H1 (cell line): ENCODE measurements at regions not wholly inside any gene's neighbourhood (a gene's known extent, or its start where the extent isn't known, plus 50 kb on each side); places are given as distances from the start of the nearest gene placed in this dataset.

Experiments
- CTCF ChIA-PET: fragments of 300-600 bp; sonication (Branson Sonifier 250); formaldehyde crosslinking; loops from one replicate; lab custom pipeline; 2021; ENCODE audit not compliant: partially characterized antibody; lab: Charles Lee
- POLR2A ChIA-PET: fragments of 300-600 bp; sonication (Branson Sonifier 250); formaldehyde crosslinking; loops from one replicate; lab custom pipeline; 2021; ENCODE audit warnings: inconsistent platforms; ENCODE audit not compliant: partially characterized antibody; lab: Charles Lee
- DNase-seq, 2 experiments: peaks; one replicate each; pipeline versions ENCODE4 v3.0.0 to v3.0.0-alpha.2; 2010 to 2022; ENCODE audit warnings: low spot score in 2 of 2, low read depth in 1 of 2, mixed read lengths in 1 of 2
- FAIRE-seq: peaks from 2 replicates; lab custom pipeline; 2011; peaks lifted over from hg19 to GRCh38; lab: Jason Lieb, UNC
- H2AFZ ChIP-seq: 2 replicates; pipeline ENCODE4 v1.8.1; 2012; ENCODE audit warnings: low read length, inconsistent platforms
- H2AK5ac ChIP-seq: 2 replicates; pipeline ENCODE4 v1.6.1; 2013; ENCODE audit warnings: low read depth, low read length
- H2BK120ac ChIP-seq: replicated peaks from 2 replicates; pipeline ENCODE3; 2013; ENCODE audit warnings: low read depth, low read length, inconsistent platforms
- H2BK12ac ChIP-seq: 2 replicates; pipeline ENCODE4 v1.6.1; 2013; ENCODE audit warnings: low read depth, low read length
- H2BK15ac ChIP-seq: 2 replicates; pipeline ENCODE4 v1.6.1; 2013; ENCODE audit warnings: low read length
- H2BK20ac ChIP-seq: 2 replicates; pipeline ENCODE4 v1.6.1; 2013; ENCODE audit warnings: low read length
- H2BK5ac ChIP-seq: 2 replicates; pipeline ENCODE4 v1.6.1; 2013; ENCODE audit warnings: low read depth, low read length
- H3K14ac ChIP-seq: 2 replicates; pipeline ENCODE4 v1.6.1; 2013; ENCODE audit warnings: inconsistent platforms; ENCODE audit not compliant: insufficient read length
- H3K18ac ChIP-seq: 2 replicates; pipeline ENCODE4 v1.6.1; 2013; ENCODE audit warnings: low read length; ENCODE audit errors: extremely low read depth
- H3K23ac ChIP-seq: 2 replicates; pipeline ENCODE4 v1.6.1; 2013; ENCODE audit warnings: inconsistent platforms; ENCODE audit not compliant: insufficient read length
- H3K23me2 ChIP-seq: 2 replicates; pipeline ENCODE4 v1.6.1; 2013; ENCODE audit warnings: low read depth, low read length
- H3K27ac ChIP-seq: 2 replicates; pipeline ENCODE4 v1.6.1; 2011; ENCODE audit warnings: low read depth, low read length, inconsistent platforms
- H3K27me3 ChIP-seq, 4 experiments: replicated peaks in 1 of 4; 1 replicate in 1 of 4; 2 replicates in 3 of 4; pipeline versions ENCODE4 v1.6.1 to v1.8.1; 2011 to 2013; ENCODE audit warnings: low read length in 3 of 4, mild to moderate bottlenecking in 3 of 4, inconsistent platforms in 2 of 4, mixed read lengths in 2 of 4, moderate library complexity in 1 of 4; ENCODE audit not compliant: control insufficient read depth in 3 of 4, insufficient read depth in 3 of 4; ENCODE audit errors: extremely low read depth in 1 of 4
- H3K36me3 ChIP-seq, 4 experiments: 2 replicates each; pipeline versions ENCODE4 v1.6.1 to v1.8.1; 2011 to 2013; ENCODE audit warnings: mild to moderate bottlenecking in 4 of 4, low read length in 3 of 4, moderate library complexity in 2 of 4, control low read depth in 1 of 4, inconsistent platforms in 1 of 4; ENCODE audit not compliant: insufficient read depth in 4 of 4, control insufficient read depth in 2 of 4
- H3K4ac ChIP-seq: replicated peaks from 2 replicates; pipeline ENCODE3; 2013; ENCODE audit warnings: low read length, low read depth, mixed read lengths, inconsistent platforms; ENCODE audit not compliant: insufficient read length
- H3K4me1 ChIP-seq, 4 experiments: replicated peaks in 1 of 4; 1 replicate in 1 of 4; 2 replicates in 3 of 4; pipeline versions ENCODE4 v1.6.1 to v1.8.1; 2011 to 2013; ENCODE audit warnings: low read length in 3 of 4, inconsistent platforms in 2 of 4, mixed read lengths in 1 of 4; ENCODE audit not compliant: insufficient read depth in 4 of 4, control insufficient read depth in 3 of 4
- H3K4me2 ChIP-seq, 2 experiments: 2 replicates each; pipeline versions ENCODE4 v1.6.1 to v1.8.1; 2011 to 2013; ENCODE audit warnings: low read depth in 2 of 2, low read length in 2 of 2, control low read depth in 1 of 2, inconsistent platforms in 1 of 2, mild to moderate bottlenecking in 1 of 2; ENCODE audit not compliant: insufficient read depth in 1 of 2
- H3K4me3 ChIP-seq, 4 experiments: fragments of 200-600, 300-600 bp in 1 of 4; sonication (generic), shearing (Covaris generic), sonication (Bioruptor Twin) in 1 of 4; 2 replicates each; pipeline versions ENCODE4 v1.5.1 to v1.8.1; 2011 to 2016; ENCODE audit warnings: low read length in 4 of 4, low read depth in 3 of 4, control low read depth in 2 of 4, inconsistent platforms in 2 of 4, mild to moderate bottlenecking in 2 of 4, mixed read lengths in 1 of 4, moderate library complexity in 1 of 4; ENCODE audit not compliant: insufficient read depth in 2 of 4; ENCODE audit errors: extremely low read depth in 1 of 4
- H3K56ac ChIP-seq: replicated peaks from 2 replicates; pipeline ENCODE3; 2013; ENCODE audit warnings: low read depth, mild to moderate bottlenecking, mixed read lengths, low read length, inconsistent platforms; ENCODE audit not compliant: insufficient read length
- H3K79me1 ChIP-seq: 2 replicates; pipeline ENCODE4 v1.6.1; 2013; ENCODE audit warnings: low read depth, low read length, control low read depth
- H3K79me2 ChIP-seq, 2 experiments: 2 replicates each; pipeline versions ENCODE4 v1.6.1 to v1.8.1; 2012 to 2013; ENCODE audit warnings: low read length in 2 of 2, mild to moderate bottlenecking in 2 of 2, inconsistent platforms in 1 of 2; ENCODE audit not compliant: insufficient read depth in 2 of 2, control insufficient read depth in 1 of 2
- H3K9ac ChIP-seq, 4 experiments: replicated peaks in 1 of 4; 1 replicate in 1 of 4; 2 replicates in 3 of 4; pipeline versions ENCODE4 v1.6.1 to v1.8.1; 2011 to 2013; ENCODE audit warnings: low read depth in 3 of 4, low read length in 3 of 4, control low read depth in 2 of 4, mild to moderate bottlenecking in 2 of 4, moderate library complexity in 2 of 4, inconsistent platforms in 1 of 4; ENCODE audit errors: extremely low read depth in 1 of 4
- H3K9me3 ChIP-seq, 2 experiments: 2 replicates each; pipeline versions ENCODE4 v1.6.1 to v1.8.1; 2012 to 2013; ENCODE audit warnings: mild to moderate bottlenecking in 2 of 2, moderate library complexity in 2 of 2, control low read depth in 1 of 2, inconsistent platforms in 1 of 2, low read depth in 1 of 2, low read length in 1 of 2, mixed read lengths in 1 of 2; ENCODE audit not compliant: insufficient read depth in 2 of 2
- H4K20me1 ChIP-seq, 2 experiments: replicated peaks in 1 of 2; 2 replicates each; pipeline versions ENCODE3 to v1.8.1; 2011 to 2013; ENCODE audit warnings: inconsistent platforms in 2 of 2, low read length in 2 of 2, mild to moderate bottlenecking in 1 of 2; ENCODE audit not compliant: insufficient read depth in 2 of 2, control insufficient read depth in 1 of 2
- H4K5ac ChIP-seq: 2 replicates; pipeline ENCODE4 v1.6.1; 2013; ENCODE audit warnings: low read length, low read depth, mixed read lengths, inconsistent platforms; ENCODE audit not compliant: insufficient read length
- H4K8ac ChIP-seq: 2 replicates; pipeline ENCODE4 v1.8.0; 2013; ENCODE audit warnings: mild to moderate bottlenecking, moderate library complexity, low read length, inconsistent platforms; ENCODE audit not compliant: insufficient read depth; ENCODE audit errors: extremely low read depth
- H4K91ac ChIP-seq: replicated peaks from 2 replicates; pipeline ENCODE3; 2013; ENCODE audit warnings: low read length, mixed read lengths, inconsistent platforms; ENCODE audit not compliant: insufficient read length
- BRCA1 ChIP-seq: IDR thresholded peaks from 2 replicates; pipeline ENCODE4 v1.6.1; 2012; ENCODE audit warnings: low read depth, low read length, improper control_type of control experiment
- CREB1 ChIP-seq: IDR thresholded peaks from 2 replicates; pipeline ENCODE4 v1.6.1; 2012; ENCODE audit warnings: inconsistent platforms
- GABPA ChIP-seq: IDR thresholded peaks from 2 replicates; pipeline ENCODE4 v1.6.1; 2011; ENCODE audit warnings: mild to moderate bottlenecking, low read length, moderate library complexity, borderline replicate concordance; ENCODE audit not compliant: insufficient read depth
- HDAC2 ChIP-seq, 2 experiments: fragments of 300-600 bp in 1 of 2; sonication (generic) in 1 of 2; IDR thresholded peaks; 2 replicates each; pipeline ENCODE4 v1.6.1; 2011 to 2012; ENCODE audit warnings: low read depth in 2 of 2, low read length in 2 of 2, mild to moderate bottlenecking in 2 of 2, moderate library complexity in 2 of 2, borderline replicate concordance in 1 of 2, inconsistent platforms in 1 of 2
- JUND ChIP-seq: IDR thresholded peaks from 2 replicates; pipeline ENCODE4 v1.6.1; 2011; ENCODE audit warnings: mild to moderate bottlenecking, improper control_type of control experiment, low read length
- KDM4A ChIP-seq: IDR thresholded peaks from one replicate; pipeline ENCODE4 v1.7.1; 2012; ENCODE audit warnings: low read depth, mild to moderate bottlenecking, moderate library complexity, low read length, inconsistent platforms; ENCODE audit not compliant: severe bottlenecking
- NANOG ChIP-seq: IDR thresholded peaks from 2 replicates; pipeline ENCODE4 v1.6.1; 2011; ENCODE audit warnings: low read length, low read depth, mild to moderate bottlenecking, inconsistent platforms; ENCODE audit not compliant: insufficient read depth, poor library complexity, severe bottlenecking
- POLR2A ChIP-seq, 2 experiments: IDR thresholded peaks; 1 replicate in 1 of 2; 2 replicates in 1 of 2; pipeline ENCODE4 v1.6.1; 2011; ENCODE audit warnings: low read depth in 2 of 2, low read length in 2 of 2, mild to moderate bottlenecking in 2 of 2; ENCODE audit errors: control extremely low read depth in 1 of 2
- POLR2AphosphoS5 ChIP-seq: IDR thresholded peaks from 2 replicates; pipeline ENCODE4 v1.6.1; 2011; ENCODE audit warnings: low read depth, low read length
- TCF12 ChIP-seq: IDR thresholded peaks from 2 replicates; pipeline ENCODE4 v1.6.1; 2011; ENCODE audit warnings: low read depth, mild to moderate bottlenecking, low read length
- USF2 ChIP-seq: IDR thresholded peaks from 2 replicates; pipeline ENCODE4 v1.6.1; 2011; ENCODE audit warnings: low read length, improper control_type of control experiment
- WGBS, 2 experiments: shearing (Covaris generic) in 1 of 2; methylation state at CpG; one replicate each; pipeline versions ENCODE4 v1.1.6 to v1.1.7; 2013 to 2015; ENCODE audit warnings: low lambda C conversion rate in 2 of 2, mixed read lengths in 2 of 2, inconsistent platforms in 1 of 2, low coverage in 1 of 2, missing lambda C conversion rate in 1 of 2; ENCODE audit not compliant: insufficient replicate concordance in 2 of 2, insufficient coverage in 1 of 2, insufficient read length in 1 of 2; ENCODE audit errors: extremely low coverage in 1 of 2, missing lambda C conversion rate in 1 of 2; 5-methylcytosine and 5-hydroxymethylcytosine counted together

GRCh38 chr2:198517976-198518375 lies 713.6 kb downstream of the PLCL1 start:
- ChIA-PET POLR2A (no interaction called here), CTCF (no interaction called here)
- Histone ChIP-seq H3K18ac (no peak overlapping the region), H3K79me2 (no peaks in the 10 kb centered on the region), H3K36me3 (no peaks in the 10 kb centered on the region), H2BK12ac (no peak overlapping the region), H2AFZ (no peak overlapping the region), H3K4ac (no peak overlapping the region), H3K56ac (no peak overlapping the region), H4K20me1 (no peaks in the 10 kb centered on the region), H2BK120ac (no peak overlapping the region), H2BK15ac (no peak overlapping the region), H3K4me3 (no peak overlapping the region), H3K79me1 (no peaks in the 10 kb centered on the region), H3K14ac (no peak overlapping the region), H3K23me2 (no peaks in the 10 kb centered on the region), H4K5ac (no peak overlapping the region), H3K27me3 (no peaks in the 10 kb centered on the region), H4K91ac (no peak overlapping the region), H3K9me3 (no peaks in the 10 kb centered on the region), H3K4me2 (no peak overlapping the region), H3K23ac (no peak overlapping the region), H4K8ac (no peak overlapping the region), H2BK20ac (no peak overlapping the region), H2AK5ac (no peak overlapping the region), H3K4me1 (no peaks in the 10 kb centered on the region), H3K9ac (no peak overlapping the region), H2BK5ac (no peak overlapping the region), H3K27ac (no peak overlapping the region)
- TF ChIP-seq USF2 (no peak), HDAC2 (IDR thresholded peaks at IDR 0.05; ENCODE audit: borderline replicate concordance in 1 of 2, low read depth in 2 of 2, low read length in 2 of 2) (no peak), GABPA (no peak), POLR2A (IDR thresholded peaks at IDR 0.05; ENCODE audit: control extremely low read depth in 1 of 2, low read depth in 2 of 2, low read length in 2 of 2) (no peak), TCF12 (no peak), NANOG (no peak), JUND (no peak), BRCA1 (no peak), POLR2AphosphoS5 (no peak), CREB1 (no peak), KDM4A (no peak)
- 94% methylated on average over 2 of the region's 2 CpGs; no CpG with 5 or more reads in 1 of the 2 experiments for WGBS, 2 experiments
- FAIRE-seq = no peak
- DNase-seq = no peak
